Bronchial epithelial cell (primary cell): ENCODE measurements at regions not wholly inside any gene's neighbourhood (a gene's known extent, or its start where the extent isn't known, plus 50 kb on each side); places are given as distances from the start of the nearest gene placed in this dataset.

Source experiments
- DNase-seq: peaks from one replicate; pipeline ENCODE4 v3.0.0-alpha.2; 2010; ENCODE audit warnings: low read depth
- FAIRE-seq: peaks from 2 replicates; lab custom pipeline; 2011; peaks lifted over from hg19 to GRCh38; lab: Jason Lieb, UNC
- H3K27me3 ChIP-seq: 2 replicates; pipeline ENCODE4 v1.5.1; 2011; ENCODE audit warnings: low read length; ENCODE audit not compliant: control insufficient read depth, insufficient read depth
- H3K36me3 ChIP-seq: 2 replicates; pipeline ENCODE4 v1.5.1; 2011; ENCODE audit warnings: low read length; ENCODE audit not compliant: control insufficient read depth, insufficient read depth
- H3K4me3 ChIP-seq: 2 replicates; pipeline ENCODE4 v1.5.1; 2011; ENCODE audit warnings: mild to moderate bottlenecking, low read depth, low read length, control low read depth
- TF ChIP-seq, protein P1 (sequence below): IDR thresholded peaks from 2 replicates; pipeline ENCODE4 v1.5.1; 2011; ENCODE audit warnings: mild to moderate bottlenecking, moderate library complexity, low read length, control low read depth, inconsistent platforms; ENCODE audit not compliant: insufficient read depth, severe bottlenecking

DNA sequence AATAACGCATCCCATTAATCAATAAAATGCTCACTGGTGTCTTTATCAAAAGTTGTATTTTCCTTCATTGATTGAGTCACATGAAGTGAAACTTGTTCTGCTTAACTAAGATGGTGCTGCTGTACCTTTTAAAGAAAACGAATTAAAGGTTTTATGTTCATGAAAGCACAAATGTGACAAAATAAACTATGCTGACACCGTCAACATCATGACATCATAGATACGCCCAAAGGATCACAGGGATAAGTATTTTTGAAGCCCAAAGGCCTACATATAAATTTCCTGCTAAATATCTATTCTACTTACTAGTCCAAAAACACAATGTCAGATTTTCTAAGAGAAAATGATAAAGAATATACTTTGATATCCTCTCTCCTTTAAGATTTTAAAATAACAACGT, 94.4 kb downstream of the FAM217A start:
- TF ChIP-seq, protein P1, sequence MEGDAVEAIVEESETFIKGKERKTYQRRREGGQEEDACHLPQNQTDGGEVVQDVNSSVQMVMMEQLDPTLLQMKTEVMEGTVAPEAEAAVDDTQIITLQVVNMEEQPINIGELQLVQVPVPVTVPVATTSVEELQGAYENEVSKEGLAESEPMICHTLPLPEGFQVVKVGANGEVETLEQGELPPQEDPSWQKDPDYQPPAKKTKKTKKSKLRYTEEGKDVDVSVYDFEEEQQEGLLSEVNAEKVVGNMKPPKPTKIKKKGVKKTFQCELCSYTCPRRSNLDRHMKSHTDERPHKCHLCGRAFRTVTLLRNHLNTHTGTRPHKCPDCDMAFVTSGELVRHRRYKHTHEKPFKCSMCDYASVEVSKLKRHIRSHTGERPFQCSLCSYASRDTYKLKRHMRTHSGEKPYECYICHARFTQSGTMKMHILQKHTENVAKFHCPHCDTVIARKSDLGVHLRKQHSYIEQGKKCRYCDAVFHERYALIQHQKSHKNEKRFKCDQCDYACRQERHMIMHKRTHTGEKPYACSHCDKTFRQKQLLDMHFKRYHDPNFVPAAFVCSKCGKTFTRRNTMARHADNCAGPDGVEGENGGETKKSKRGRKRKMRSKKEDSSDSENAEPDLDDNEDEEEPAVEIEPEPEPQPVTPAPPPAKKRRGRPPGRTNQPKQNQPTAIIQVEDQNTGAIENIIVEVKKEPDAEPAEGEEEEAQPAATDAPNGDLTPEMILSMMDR: no peak
- Histone ChIP-seq H3K4me3 (no peak overlapping the region), H3K36me3 (peaks cover 1% of the 10 kb centered on the region), H3K27me3 (no peaks in the 10 kb centered on the region)
- FAIRE-seq (no peak), DNase-seq (no peak)

DNA sequence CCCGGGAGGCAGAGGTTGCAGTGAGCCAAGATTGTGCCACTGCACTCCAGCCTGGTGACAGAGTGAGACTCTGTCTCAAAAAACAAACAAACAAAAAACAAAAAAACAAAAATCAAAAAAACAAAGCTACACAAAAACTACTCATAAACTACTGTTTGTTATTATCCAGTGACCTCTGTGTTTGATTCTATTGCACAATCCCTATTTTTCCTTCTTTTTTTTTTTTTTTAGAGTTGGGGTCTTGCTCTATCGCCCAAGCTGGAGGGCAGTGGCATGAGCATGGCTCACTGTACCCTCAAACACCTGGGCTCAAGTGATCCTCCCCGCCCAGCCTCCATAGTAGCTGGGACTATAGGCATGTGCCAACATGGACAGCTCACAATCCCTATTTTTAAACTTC, 92.7 kb downstream of the FAM217A start:
- H3K4me3 ChIP-seq: no peak overlapping the region
- peaks cover 1% of the 10 kb centered on the region for H3K36me3 ChIP-seq
- FAIRE-seq (no peak), DNase-seq (no peak)
- TF ChIP-seq, protein P1: no peak
- H3K27me3 ChIP-seq: no peaks in the 10 kb centered on the region

DNA sequence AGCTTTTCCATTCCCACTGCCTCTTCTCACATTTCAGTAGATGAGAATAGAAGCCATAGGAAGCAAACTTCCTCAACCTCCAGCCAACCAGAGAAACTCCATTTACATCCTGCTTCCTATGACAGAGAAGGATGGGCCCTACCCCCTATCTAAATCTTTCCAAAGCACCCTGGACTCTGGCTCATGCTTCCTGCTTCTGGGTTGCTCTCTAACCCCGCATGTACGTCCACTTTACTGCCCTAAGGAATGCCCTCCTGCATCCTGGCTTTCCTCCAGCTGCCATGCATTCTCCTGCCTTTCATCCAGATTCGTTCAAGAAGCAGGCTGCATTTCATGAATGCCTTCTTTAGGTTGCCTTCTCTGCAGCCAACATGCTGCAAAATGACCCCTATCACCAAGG, 91.9 kb downstream of the FAM217A start:
- DNase-seq (no peak), FAIRE-seq (no peak)
- H3K27me3 ChIP-seq: no peaks in the 10 kb centered on the region

DNA sequence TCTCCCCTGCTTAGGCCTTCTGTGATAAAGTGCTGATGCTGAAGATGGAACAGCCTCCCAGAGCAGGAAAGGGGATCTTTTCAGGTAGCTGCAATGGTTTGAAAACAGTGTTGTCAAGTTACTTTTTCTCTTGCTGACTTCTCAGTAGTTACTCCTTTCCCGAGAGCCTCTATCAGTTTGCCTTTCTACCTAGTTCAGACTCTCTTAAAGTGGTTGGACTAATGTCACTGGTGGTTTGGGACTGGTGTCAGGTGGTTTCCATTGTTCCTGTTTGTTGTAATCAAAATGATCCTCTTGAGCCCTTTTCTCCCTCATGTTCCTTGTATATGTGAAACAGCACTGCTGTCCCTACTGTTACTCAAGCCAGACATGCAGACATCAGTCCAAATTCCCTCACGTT, 91.4 kb downstream of the FAM217A start:
- TF ChIP-seq, protein P1: no peak
- Histone ChIP-seq H3K4me3 (no peak overlapping the region), H3K36me3 (peaks cover 1% of the 10 kb centered on the region), H3K27me3 (no peaks in the 10 kb centered on the region)
- FAIRE-seq (no peak), DNase-seq (no peak)

More for the DNA sequence above, 91.9 kb downstream of the FAM217A start:
- Histone ChIP-seq H3K4me3 (no peak overlapping the region), H3K36me3 (peaks cover 1% of the 10 kb centered on the region)
- TF ChIP-seq, protein P1: no peak

DNA sequence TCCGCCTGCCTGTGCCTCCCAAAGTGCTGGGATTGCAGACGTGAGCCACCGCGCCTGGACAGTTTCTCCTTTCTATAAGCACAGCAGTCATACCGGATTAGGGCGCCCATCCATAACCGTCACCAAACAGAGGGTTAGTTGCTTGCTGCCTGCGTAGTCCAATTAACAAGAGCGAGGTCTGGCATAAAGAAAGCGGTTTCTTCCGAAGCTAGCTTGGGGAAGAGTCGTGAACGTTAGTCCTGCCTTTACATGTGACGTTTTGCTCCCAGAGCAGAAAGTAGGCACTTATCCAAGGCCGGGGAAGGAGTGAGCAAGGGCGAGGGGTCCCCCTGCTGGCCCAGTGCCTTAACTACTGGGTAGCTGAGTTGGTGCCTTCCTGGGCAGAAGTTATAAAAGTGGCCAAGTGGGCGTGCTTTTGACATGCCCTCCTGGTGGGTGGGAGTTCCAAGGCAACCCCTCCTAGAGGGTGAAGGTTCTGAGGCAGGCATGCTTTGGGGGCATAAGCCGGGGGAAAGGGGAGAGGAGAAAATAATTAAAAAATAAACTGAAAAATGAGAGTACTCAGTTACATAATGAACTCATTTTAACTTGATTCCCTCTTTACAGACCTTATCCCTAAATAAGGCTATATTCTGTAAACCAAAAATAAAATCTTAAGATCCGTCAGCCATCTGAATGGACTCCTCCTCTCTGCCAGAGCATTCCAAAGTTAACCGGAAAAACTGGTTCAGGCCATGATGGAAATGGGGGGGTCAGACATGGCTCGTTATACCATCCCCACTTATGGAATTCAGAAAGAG, 88.0 kb downstream of the FAM217A start:
- H3K36me3 ChIP-seq: no peaks in the 10 kb centered on the region
- FAIRE-seq (no peak), DNase-seq (peak; percentile 73)
- TF ChIP-seq, protein P1: peak; percentile 95
- H3K4me3 ChIP-seq: peak overlapping the region; percentile 7
- no peaks in the 10 kb centered on the region for H3K27me3 ChIP-seq
